Stimulated activated CD4-positive, alpha-beta T cell treated with anti-CD3 and anti-CD28 coated beads, Interleukin-15, amount 100 ng/mL, for 1 hour (primary cell): ENCODE measurements at regions not wholly inside any gene's neighbourhood (a gene's known extent, or its start where the extent isn't known, plus 50 kb on each side); places are given as distances from the start of the nearest gene placed in this dataset.
"Not testable (repeated sequence)": the region's sequence is repeated elsewhere in the genome, so short reads cannot be mapped to it uniquely, and the experiment has no call there.

Source experiments
- DNase-seq, 2 donors: peaks; one replicate each; pipeline ENCODE4 v3.0.0-alpha.2; 2020; ENCODE audit warnings: low read depth in 1 of 2, low spot score in 1 of 2

GRCh38 chr2:185245806-185246205 lies 492.8 kb upstream of the FSIP2 start:
- DNase-seq: no peak

GRCh38 chr2:185246717-185247116 lies 491.9 kb upstream of the FSIP2 start:
- DNase-seq: no peak

- DNase-seq: no peak
Observed at GRCh38 chr2:185255566-185255965, 483.0 kb upstream of the FSIP2 start.

- no peak for DNase-seq
Observed at GRCh38 chr2:185265747-185266146, 472.9 kb upstream of the FSIP2 start.

- no peak for DNase-seq
Observed at GRCh38 chr2:185268651-185269050, 470.0 kb upstream of the FSIP2 start.

GRCh38 chr2:185274718-185275484 lies 463.7 kb upstream of the FSIP2 start:
- DNase-seq: no peak

GRCh38 chr2:185275979-185276378 lies 462.6 kb upstream of the FSIP2 start:
- DNase-seq: not testable (repeated sequence)

- no peak for DNase-seq
Observed at GRCh38 chr2:185278761-185279160, 459.8 kb upstream of the FSIP2 start.

GRCh38 chr2:185279999-185280398 lies 458.6 kb upstream of the FSIP2 start:
- DNase-seq: no peak

- DNase-seq: no peak
Observed at GRCh38 chr2:185284696-185285095, 453.9 kb upstream of the FSIP2 start.

GRCh38 chr2:185290012-185290411 lies 448.6 kb upstream of the FSIP2 start:
- DNase-seq: not testable (repeated sequence)

- DNase-seq: no peak
Observed at GRCh38 chr2:185291035-185291647, 447.5 kb upstream of the FSIP2 start.

- DNase-seq: no peak
Observed at GRCh38 chr2:185299867-185300266, 438.7 kb upstream of the FSIP2 start.

- no peak for DNase-seq
Observed at GRCh38 chr2:185306119-185306518, 432.5 kb upstream of the FSIP2 start.

- no peak for DNase-seq
Observed at GRCh38 chr2:185316383-185316782, 422.2 kb upstream of the FSIP2 start.

- DNase-seq: no peak
Observed at GRCh38 chr2:185318271-185318724, 420.3 kb upstream of the FSIP2 start.

- no peak for DNase-seq
Observed at GRCh38 chr2:185335879-185336278, 402.7 kb upstream of the FSIP2 start.

- DNase-seq: no peak
Observed at GRCh38 chr2:185337033-185337432, 401.6 kb upstream of the FSIP2 start.

GRCh38 chr2:185338104-185338503 lies 400.5 kb upstream of the FSIP2 start:
- no peak for DNase-seq

GRCh38 chr2:185347445-185347844 lies 391.2 kb upstream of the FSIP2 start:
- DNase-seq: no peak

- no peak for DNase-seq
Observed at GRCh38 chr2:185360776-185361175, 377.8 kb upstream of the FSIP2 start.

- no peak for DNase-seq
Observed at GRCh38 chr2:185372188-185372587, 366.4 kb upstream of the FSIP2 start.

GRCh38 chr2:185373229-185373628 lies 365.4 kb upstream of the FSIP2 start:
- no peak for DNase-seq
